Left lobe of liver (tissue), 2 donors: ENCODE measurements at regions not wholly inside any gene's neighbourhood (a gene's known extent, or its start where the extent isn't known, plus 50 kb on each side); places are given as distances from the start of the nearest gene placed in this dataset.

Source experiments
- ATAC-seq: fragments of 200-7000 bp; cut with Tn5 transposase; one replicate; pipeline ENCODE4 v1.9.1; 2020; ENCODE audit warnings: mild to moderate bottlenecking, moderate library complexity
- DNase-seq: peaks from one replicate; pipeline ENCODE4 v3.0.0-alpha.2; 2020; ENCODE audit warnings: low spot score
- donor health status: DM: no; HTN: no; CAD: no; lungs with moderate emphysema.
- donor health status: DM: no; HTN: yes; CAD: no.

- ATAC-seq (no peak), DNase-seq (no peak)
These were observed 88.6 kb upstream of the SPRED1 start for GRCh38 chr15:38164061-38164460.

GRCh38 chr15:38164507-38164906 lies 88.1 kb upstream of the SPRED1 start:
- ATAC-seq (no peak), DNase-seq (no peak)

GRCh38 chr15:38168467-38169070 lies 84.1 kb upstream of the SPRED1 start:
- ATAC-seq (no peak), DNase-seq (no peak)

GRCh38 chr15:38171973-38172372 lies 80.7 kb upstream of the SPRED1 start:
- ATAC-seq (no peak), DNase-seq (no peak)

- DNase-seq (no peak), ATAC-seq (no peak)
These were observed 77.9 kb upstream of the SPRED1 start for GRCh38 chr15:38174691-38175090.

GRCh38 chr15:38176155-38176554 lies 76.5 kb upstream of the SPRED1 start:
- DNase-seq, result no peak
- ATAC-seq, result no peak

GRCh38 chr15:38176691-38177090 lies 75.9 kb upstream of the SPRED1 start:
- ATAC-seq, result no peak
- no peak for DNase-seq

GRCh38 chr15:38182900-38183299 lies 69.7 kb upstream of the SPRED1 start:
- ATAC-seq, result no peak
- no peak for DNase-seq

GRCh38 chr15:38186507-38186906 lies 66.1 kb upstream of the SPRED1 start:
- no peak for DNase-seq

GRCh38 chr15:38187630-38188313 lies 64.9 kb upstream of the SPRED1 start:
- ATAC-seq, result peak; percentile 54
- DNase-seq, result no peak

More at GRCh38 chr15:38186507-38186906, 66.1 kb upstream of the SPRED1 start:
- no peak for ATAC-seq

- ATAC-seq (no peak), DNase-seq (no peak)
These were observed 62.9 kb upstream of the SPRED1 start for GRCh38 chr15:38189671-38190295.

GRCh38 chr15:38190501-38190900 lies 62.1 kb upstream of the SPRED1 start:
- ATAC-seq (no peak), DNase-seq (no peak)

- no peak for ATAC-seq
- no peak for DNase-seq
These were observed 60.1 kb upstream of the SPRED1 start for GRCh38 chr15:38192496-38192895.

GRCh38 chr15:38193496-38193895 lies 59.1 kb upstream of the SPRED1 start:
- no peak for DNase-seq
- no peak for ATAC-seq

- DNase-seq, result no peak
- ATAC-seq, result no peak
These were observed 57.3 kb upstream of the SPRED1 start for GRCh38 chr15:38195191-38195901.

GRCh38 chr15:38196076-38196475 lies 56.6 kb upstream of the SPRED1 start:
- no peak for DNase-seq
- no peak for ATAC-seq

GRCh38 chr15:38197553-38197952 lies 55.1 kb upstream of the SPRED1 start:
- DNase-seq, result no peak
- no peak for ATAC-seq

- DNase-seq (no peak), ATAC-seq (peak; percentile 65)
These were observed 50.9 kb upstream of the SPRED1 start for GRCh38 chr15:38201714-38202113.

- DNase-seq (no peak), ATAC-seq (no peak)
These were observed 50.3 kb upstream of the SPRED1 start for GRCh38 chr15:38202361-38202760.
